ENCODE measurements at regions not wholly inside any gene's neighbourhood (a gene's known extent, or its start where the extent isn't known, plus 50 kb on each side); places are given as distances from the start of the nearest gene placed in this dataset.

DNA sequence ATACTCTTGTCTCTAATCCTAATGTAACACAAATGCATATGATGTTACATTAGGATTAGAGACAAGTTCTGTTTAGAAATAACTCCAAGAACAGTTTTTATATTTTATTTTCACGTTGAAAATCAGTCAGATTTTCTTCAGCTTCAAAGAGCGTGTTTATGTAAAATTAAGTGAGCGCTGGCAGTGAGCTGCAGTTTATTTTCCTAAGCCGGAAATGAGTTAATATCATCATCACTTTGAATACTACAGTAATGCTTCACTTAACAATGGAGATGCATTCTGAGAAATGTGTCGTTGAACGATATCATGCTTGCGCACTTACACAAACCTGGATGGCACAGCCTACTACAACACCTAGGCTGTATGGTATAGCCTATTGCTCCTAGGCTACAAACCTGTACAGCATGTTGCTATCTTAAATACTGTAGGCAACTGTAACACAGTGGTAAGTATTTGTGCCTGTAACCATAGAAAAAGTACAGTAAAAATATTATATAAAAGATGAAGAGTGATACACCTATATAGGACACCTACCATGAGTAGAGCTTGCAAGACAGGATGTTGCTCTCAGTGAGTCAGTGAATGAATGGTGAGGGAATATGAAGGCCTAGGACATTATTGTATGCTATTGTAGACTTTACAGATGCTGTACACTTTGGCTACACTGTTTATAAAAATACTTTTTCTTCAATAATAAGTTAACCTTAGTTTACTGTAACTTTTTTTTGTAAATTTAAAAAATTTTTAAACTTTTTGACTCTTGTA, 65.9 kb upstream of the C5orf46 start:
- no peaks in the 10 kb centered on the region for H3K9me3 ChIP-seq
- no peak overlapping the region for H3K4me3 ChIP-seq
- no peaks in the 10 kb centered on the region for H3K36me3 ChIP-seq
- no peaks in the 10 kb centered on the region for H3K27me3 ChIP-seq
- DNase-seq = no peak

GRCh38 chr5:147971472-147971871, 65.1 kb upstream of the C5orf46 start:
- Histone ChIP-seq H3K4me3 (no peak overlapping the region), H3K27me3 (peaks cover 3% of the 10 kb centered on the region; the same call in 1 of the 2 replicates), H3K9me3 (no peaks in the 10 kb centered on the region), H3K36me3 (no peaks in the 10 kb centered on the region)
- no peak for DNase-seq

DNA sequence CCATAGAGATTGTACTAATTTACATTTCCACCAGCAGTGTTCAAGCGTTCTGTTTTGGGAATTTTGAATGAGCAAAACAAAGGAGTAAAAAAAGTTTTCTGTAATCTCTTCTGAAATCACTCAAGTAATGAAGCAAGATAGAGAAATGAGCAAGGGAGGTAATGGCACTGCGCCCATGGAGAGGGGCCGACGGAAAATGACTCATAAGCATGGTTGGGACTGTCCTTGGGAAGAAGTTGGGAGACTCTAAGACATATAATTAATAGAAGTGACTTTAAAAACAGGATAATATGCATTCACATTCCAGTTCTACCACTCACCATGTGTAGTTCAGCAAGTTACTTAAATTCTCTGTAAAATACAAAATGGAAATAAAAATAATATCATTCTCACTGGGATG, 62.5 kb upstream of the C5orf46 start:
- peaks cover 3% of the 10 kb centered on the region; the same call in 1 of the 2 replicates for H3K27me3 ChIP-seq
- no peak overlapping the region for H3K4me3 ChIP-seq
- no peaks in the 10 kb centered on the region for H3K36me3 ChIP-seq
- H3K9me3 ChIP-seq = no peaks in the 10 kb centered on the region
- DNase-seq = peak; percentile 30

- Histone ChIP-seq H3K9me3 (no peaks in the 10 kb centered on the region), H3K27me3 (peaks cover 3% of the 10 kb centered on the region; the same call in 1 of the 2 replicates), H3K36me3 (no peaks in the 10 kb centered on the region), H3K4me3 (no peak overlapping the region)
- DNase-seq = no peak
These were observed 60.5 kb upstream of the C5orf46 start for GRCh38 chr5:147966829-147967228.

GRCh38 chr5:147966326-147966725, 60.0 kb upstream of the C5orf46 start:
- peaks cover 3% of the 10 kb centered on the region; the same call in 1 of the 2 replicates for H3K27me3 ChIP-seq
- DNase-seq = no peak
- H3K9me3 ChIP-seq = no peaks in the 10 kb centered on the region
- no peak overlapping the region for H3K4me3 ChIP-seq
- no peaks in the 10 kb centered on the region for H3K36me3 ChIP-seq

DNA sequence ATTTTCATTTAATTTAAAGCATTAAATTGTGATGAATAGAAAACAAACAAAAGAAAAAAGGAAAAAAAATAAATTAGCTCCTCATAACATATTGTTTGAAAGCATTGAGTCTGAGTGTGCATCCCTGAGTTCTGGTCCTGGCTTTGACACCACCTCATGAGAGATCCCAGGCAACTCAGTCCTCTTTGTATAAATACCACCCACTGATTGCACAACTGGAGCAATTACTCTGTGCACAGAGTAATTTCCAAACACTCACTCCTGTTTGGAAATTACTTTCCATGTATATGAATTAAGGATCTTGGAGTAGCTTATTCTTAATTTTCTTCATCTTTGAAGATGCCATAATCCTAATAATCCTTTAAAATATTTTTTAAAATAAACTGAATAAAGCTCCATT, 59.4 kb upstream of the C5orf46 start:
- H3K27me3 ChIP-seq = peaks cover 3% of the 10 kb centered on the region; the same call in 1 of the 2 replicates

GRCh38 chr5:147963948-147964693, 57.8 kb upstream of the C5orf46 start:
- Histone ChIP-seq H3K4me3 (no peak overlapping the region), H3K9me3 (no peaks in the 10 kb centered on the region), H3K27me3 (peaks cover 3% of the 10 kb centered on the region; the same call in 1 of the 2 replicates), H3K36me3 (no peaks in the 10 kb centered on the region)
- DNase-seq = no peak

More for the DNA sequence above, 59.4 kb upstream of the C5orf46 start:
- H3K9me3 ChIP-seq = no peaks in the 10 kb centered on the region
- no peak for DNase-seq
- H3K36me3 ChIP-seq = no peaks in the 10 kb centered on the region
- no peak overlapping the region for H3K4me3 ChIP-seq

GRCh38 chr5:147963436-147963835, 57.1 kb upstream of the C5orf46 start:
- Histone ChIP-seq H3K36me3 (no peaks in the 10 kb centered on the region), H3K27me3 (peaks cover 3% of the 10 kb centered on the region; the same call in 1 of the 2 replicates), H3K9me3 (no peaks in the 10 kb centered on the region), H3K4me3 (no peak overlapping the region)
- DNase-seq = no peak

- H3K9me3 ChIP-seq = no peaks in the 10 kb centered on the region
- no peaks in the 10 kb centered on the region; the same call in 1 of the 2 replicates for H3K27me3 ChIP-seq
- DNase-seq = no peak
- H3K36me3 ChIP-seq = no peaks in the 10 kb centered on the region
- H3K4me3 ChIP-seq = no peak overlapping the region
These were observed 54.9 kb upstream of the C5orf46 start for GRCh38 chr5:147961208-147961749.

- Histone ChIP-seq H3K4me3 (no peak overlapping the region), H3K36me3 (no peaks in the 10 kb centered on the region), H3K9me3 (no peaks in the 10 kb centered on the region), H3K27me3 (no peaks in the 10 kb centered on the region; the same call in 1 of the 2 replicates)
- no peak for DNase-seq
These were observed 51.6 kb upstream of the C5orf46 start for GRCh38 chr5:147957901-147958300.

GRCh38 chr5:147956842-147957223, 50.5 kb upstream of the C5orf46 start:
- H3K4me3 ChIP-seq = no peak overlapping the region
- no peaks in the 10 kb centered on the region; the same call in 1 of the 2 replicates for H3K27me3 ChIP-seq
- no peaks in the 10 kb centered on the region for H3K9me3 ChIP-seq
- no peaks in the 10 kb centered on the region for H3K36me3 ChIP-seq
- no peak for DNase-seq

DNA sequence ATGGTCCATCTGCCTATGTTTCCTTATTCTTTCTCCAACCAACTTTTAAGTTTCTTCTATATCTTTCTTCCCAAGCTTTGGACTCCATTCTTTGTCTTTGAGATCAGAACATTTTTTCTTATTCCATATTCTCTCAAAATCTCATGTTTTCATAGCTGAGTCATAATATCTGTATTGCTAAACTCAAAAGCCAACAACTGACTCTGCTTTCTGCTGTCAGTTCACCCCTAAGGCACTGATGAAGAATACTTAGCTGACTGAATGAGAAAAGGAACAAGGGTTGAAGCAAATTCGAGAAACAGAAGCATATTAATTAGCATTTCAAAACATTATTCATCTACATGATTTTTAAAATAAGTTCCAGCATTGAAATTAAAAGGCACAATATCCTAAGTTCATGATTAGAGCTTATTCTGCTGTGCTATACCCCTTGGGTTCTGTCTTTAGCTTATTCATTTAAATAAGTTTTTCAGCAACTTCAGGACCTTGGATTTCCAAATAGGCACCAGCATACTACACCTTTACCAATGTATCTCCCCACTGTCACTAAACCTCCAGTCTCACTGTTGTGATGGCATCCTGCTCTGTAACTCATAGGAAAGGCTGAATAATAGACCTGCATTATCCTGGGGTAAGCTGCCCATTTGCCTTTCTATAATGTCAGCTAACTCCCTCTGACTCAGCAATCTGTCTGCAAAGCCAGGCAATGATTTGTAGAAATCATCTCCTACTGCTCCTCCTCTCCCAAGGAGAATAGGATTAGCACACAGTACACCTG, 49.9 kb upstream of the C5orf46 start:
- H3K9me3 ChIP-seq = no peaks in the 10 kb centered on the region
- H3K36me3 ChIP-seq = no peaks in the 10 kb centered on the region
- H3K27me3 ChIP-seq = no peaks in the 10 kb centered on the region; the same call in 1 of the 2 replicates
- DNase-seq = no peak
- H3K4me3 ChIP-seq = no peak overlapping the region
